Activated T-cell treated with anti-CD3 and anti-CD28 coated beads, Interleukin-2, amount 50 U/mL, for 24 hours (primary cell): ENCODE measurements at regions not wholly inside any gene's neighbourhood (a gene's known extent, or its start where the extent isn't known, plus 50 kb on each side); places are given as distances from the start of the nearest gene placed in this dataset.
A peak's percentile ranks its signal among the peaks of the same experiment; 100 is the strongest.
"Not testable (repeated sequence)": the region's sequence is repeated elsewhere in the genome, so short reads cannot be mapped to it uniquely, and the experiment has no call there.

ENCODE experiments used
- DNase-seq: peaks from one replicate; pipeline ENCODE4 v3.0.0-alpha.2; 2020
- H3K27ac Mint-ChIP-seq: 2 replicates; pipeline ENCODE4 v1.8.0; 2020; ENCODE audit warnings: mild to moderate bottlenecking, mixed read lengths
- H3K27me3 Mint-ChIP-seq: 2 replicates; pipeline ENCODE4 v1.8.0; 2020; ENCODE audit warnings: mixed read lengths
- H3K36me3 Mint-ChIP-seq: 2 replicates; pipeline ENCODE4 v1.8.0; 2020; ENCODE audit warnings: low read depth, mixed read lengths
- H3K4me1 Mint-ChIP-seq: 2 replicates; pipeline ENCODE4 v1.8.0; 2020; ENCODE audit warnings: low read depth, mixed read lengths
- H3K4me3 Mint-ChIP-seq: 2 replicates; pipeline ENCODE4 v1.8.0; 2020; ENCODE audit warnings: mild to moderate bottlenecking, moderate library complexity, mixed read lengths
- H3K9me3 Mint-ChIP-seq: 2 replicates; pipeline ENCODE4 v1.8.0; 2020; ENCODE audit warnings: mixed read lengths

DNA sequence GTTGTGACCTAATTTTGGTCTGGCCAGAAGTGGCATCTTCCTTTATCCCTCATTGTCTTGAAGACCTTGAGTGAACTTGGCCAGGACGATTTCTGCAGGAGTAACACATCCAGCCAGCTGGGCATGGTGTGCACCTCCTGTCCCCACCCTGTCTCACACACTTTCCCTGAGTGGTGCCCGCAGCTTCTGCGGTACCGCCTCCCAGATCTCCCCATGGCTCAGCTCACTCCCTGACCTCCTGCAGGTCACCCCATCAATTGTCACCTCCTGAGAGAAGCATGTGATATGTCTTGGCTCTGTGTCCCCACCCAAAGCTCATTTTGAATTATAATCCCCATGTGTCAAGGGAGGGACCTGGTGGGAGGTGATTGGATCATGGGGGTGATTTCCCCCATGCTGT is 50.2 kb upstream of the TP53I11 start:
- Mint-ChIP-seq H3K27ac (no peak overlapping the region), H3K4me3 (no peak overlapping the region), H3K27me3 (no peaks in the 10 kb centered on the region), H3K4me1 (no peaks in the 10 kb centered on the region), H3K9me3 (no peaks in the 10 kb centered on the region), H3K36me3 (no peaks in the 10 kb centered on the region)
- no peak for DNase-seq

DNA sequence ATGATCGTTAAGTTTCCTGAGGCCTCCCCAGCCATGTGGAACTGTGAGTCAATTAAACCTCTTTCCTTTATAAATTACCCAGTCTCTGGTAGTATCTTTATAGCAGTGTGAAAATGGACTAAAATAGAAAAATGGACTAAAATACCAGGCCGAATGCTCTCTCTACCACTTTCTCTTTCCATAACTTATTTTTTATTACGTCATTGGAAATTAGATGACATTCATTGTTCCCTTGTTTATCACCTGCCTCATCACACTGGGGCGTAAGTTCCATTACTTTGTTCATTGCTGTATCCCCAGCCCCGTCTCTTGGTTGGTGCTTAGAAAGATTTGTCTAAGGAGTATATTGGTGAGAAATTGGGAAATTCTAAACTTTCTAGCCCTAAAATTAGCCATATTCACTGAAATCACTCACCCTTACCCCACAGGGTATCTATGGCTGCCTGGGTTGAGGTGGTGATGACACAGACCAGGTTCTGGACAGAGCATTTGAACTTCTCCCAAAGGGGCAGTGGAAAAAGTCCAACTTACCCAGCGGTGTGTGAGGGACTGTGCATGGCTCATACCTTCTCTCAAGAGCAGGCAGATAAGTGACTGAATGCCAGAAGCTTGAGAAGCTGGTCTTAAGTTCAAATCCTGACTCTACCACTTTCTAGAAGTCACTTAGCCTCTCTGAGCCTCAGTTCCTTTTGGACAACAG is 50.9 kb upstream of the TP53I11 start:
- Mint-ChIP-seq H3K9me3 (no peaks in the 10 kb centered on the region), H3K4me3 (no peak overlapping the region), H3K4me1 (no peaks in the 10 kb centered on the region), H3K27ac (no peak overlapping the region), H3K27me3 (no peaks in the 10 kb centered on the region), H3K36me3 (no peaks in the 10 kb centered on the region)
- no peak for DNase-seq

DNA sequence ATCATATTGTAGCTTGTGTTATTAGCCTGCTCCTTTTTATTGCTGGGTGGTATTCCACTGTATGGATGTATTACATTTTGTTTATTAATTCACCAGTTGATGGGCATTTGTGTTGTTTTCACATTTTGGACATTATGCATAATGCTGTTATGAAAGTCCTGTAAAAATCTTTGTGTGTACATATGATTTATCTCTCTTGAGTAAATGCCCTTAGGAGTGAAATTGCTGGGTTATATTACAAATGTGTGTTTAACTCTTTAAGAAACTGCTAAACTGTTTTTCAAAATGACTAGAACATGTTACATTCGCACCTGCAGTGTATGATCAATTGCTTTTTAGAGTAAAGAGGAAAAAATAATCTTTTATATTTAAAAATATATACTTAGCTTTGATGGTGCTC is 54.4 kb upstream of the TP53I11 start:
- DNase-seq, result no peak
- no peak overlapping the region for H3K4me3 Mint-ChIP-seq
- H3K9me3 Mint-ChIP-seq, result no peaks in the 10 kb centered on the region
- H3K4me1 Mint-ChIP-seq, result no peaks in the 10 kb centered on the region
- no peaks in the 10 kb centered on the region for H3K27me3 Mint-ChIP-seq
- no peaks in the 10 kb centered on the region for H3K36me3 Mint-ChIP-seq
- H3K27ac Mint-ChIP-seq, result no peak overlapping the region

DNA sequence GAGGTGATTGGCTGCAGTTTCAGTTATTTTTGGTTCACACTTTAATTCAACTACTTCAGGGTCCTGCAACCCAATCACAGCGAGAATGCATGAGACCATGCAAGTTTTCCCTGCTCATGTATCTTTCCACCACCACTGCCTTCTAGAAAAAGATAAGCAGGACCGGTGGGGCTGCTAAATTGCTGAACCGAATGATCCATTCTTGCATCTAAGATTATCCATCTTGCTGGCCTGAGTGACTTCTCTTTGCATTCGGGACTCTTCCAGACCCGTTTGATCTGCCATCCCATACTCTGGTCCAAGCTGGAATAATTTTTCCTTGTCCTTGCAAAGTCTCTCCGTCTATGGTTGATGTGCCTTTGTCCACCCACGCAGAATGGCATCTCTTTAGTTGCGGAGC is 56.3 kb upstream of the TP53I11 start:
- Mint-ChIP-seq H3K4me3 (no peak overlapping the region), H3K4me1 (no peaks in the 10 kb centered on the region), H3K9me3 (no peaks in the 10 kb centered on the region)

DNA sequence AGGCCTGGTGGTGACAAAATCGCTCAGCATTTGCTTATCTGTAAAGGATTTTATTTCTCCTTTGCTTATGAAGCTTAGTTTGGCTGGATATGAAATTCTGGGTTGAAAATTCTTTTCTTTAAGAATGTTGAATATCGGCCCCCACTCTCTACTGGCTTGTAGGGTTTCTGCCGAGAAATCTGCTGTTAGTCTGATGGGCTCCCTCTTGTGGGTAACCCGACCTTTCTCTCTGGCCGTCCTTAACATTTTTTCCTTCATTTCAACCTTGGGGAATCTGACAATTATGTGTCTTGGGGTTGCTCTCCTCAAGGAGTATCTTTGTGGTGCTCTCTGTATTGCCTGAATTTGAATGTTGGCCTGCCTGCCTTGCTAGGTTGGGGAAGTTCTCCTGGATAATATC is 65.3 kb upstream of the TP53I11 start:
- not testable (repeated sequence) for H3K9me3 Mint-ChIP-seq, DNase-seq, H3K36me3 Mint-ChIP-seq, H3K27me3 Mint-ChIP-seq, H3K27ac Mint-ChIP-seq, H3K4me3 Mint-ChIP-seq
- H3K4me1 Mint-ChIP-seq, result peaks cover 15% of the 10 kb centered on the region

More for the DNA sequence above, 56.3 kb upstream of the TP53I11 start:
- H3K27me3 Mint-ChIP-seq, result no peaks in the 10 kb centered on the region
- DNase-seq, result no peak
- H3K27ac Mint-ChIP-seq, result no peak overlapping the region
- no peaks in the 10 kb centered on the region for H3K36me3 Mint-ChIP-seq

DNA sequence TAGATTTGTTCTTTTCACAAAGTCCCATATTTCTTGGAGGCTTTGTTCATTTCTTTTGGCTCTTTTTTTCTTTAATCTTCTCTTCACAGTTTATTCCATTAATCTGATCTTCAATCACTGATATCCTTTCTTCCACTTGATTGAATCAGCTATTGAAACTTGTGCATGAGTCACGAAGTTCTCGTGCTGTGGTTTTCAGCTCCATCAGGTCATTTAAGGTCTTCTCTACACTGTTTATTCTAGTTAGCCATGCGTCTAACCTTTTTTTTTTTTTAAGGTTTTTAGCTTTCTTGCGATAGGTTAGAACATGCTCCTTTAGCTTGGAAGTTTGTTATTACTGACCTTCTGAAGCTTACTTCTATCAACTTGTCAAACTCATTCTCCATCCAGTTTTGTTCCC is 65.8 kb upstream of the TP53I11 start:
- not testable (repeated sequence) for H3K27ac Mint-ChIP-seq, DNase-seq, H3K36me3 Mint-ChIP-seq, H3K27me3 Mint-ChIP-seq, H3K4me3 Mint-ChIP-seq, H3K9me3 Mint-ChIP-seq
- H3K4me1 Mint-ChIP-seq, result peaks cover 15% of the 10 kb centered on the region

DNA sequence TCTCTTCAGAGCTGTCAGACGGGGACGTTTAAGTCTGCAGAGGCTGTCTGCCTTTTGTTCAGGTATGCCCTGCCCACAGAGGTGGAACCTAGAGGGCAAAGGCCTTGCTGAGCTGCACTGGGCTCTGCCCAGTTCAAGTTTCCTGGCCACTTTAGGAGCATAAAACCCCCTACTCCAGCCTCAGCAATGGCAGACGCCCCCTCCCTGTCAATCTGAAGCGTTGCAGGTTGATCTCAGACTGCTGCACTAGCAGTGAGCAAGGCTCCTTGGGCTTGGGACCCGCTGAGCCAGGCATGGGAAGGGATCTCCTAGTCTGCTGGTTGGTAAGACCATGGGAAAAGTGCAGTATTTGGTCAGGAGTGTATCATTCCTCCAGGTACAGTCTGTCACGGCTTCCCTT is 66.6 kb upstream of the TP53I11 start:
- Mint-ChIP-seq H3K9me3 (peaks cover 8% of the 10 kb centered on the region), H3K27ac (no peak overlapping the region), H3K4me1 (peaks cover 14% of the 10 kb centered on the region), H3K27me3 (peaks cover 5% of the 10 kb centered on the region), H3K36me3 (no peaks in the 10 kb centered on the region), H3K4me3 (no peak overlapping the region)
- DNase-seq, result no peak

DNA sequence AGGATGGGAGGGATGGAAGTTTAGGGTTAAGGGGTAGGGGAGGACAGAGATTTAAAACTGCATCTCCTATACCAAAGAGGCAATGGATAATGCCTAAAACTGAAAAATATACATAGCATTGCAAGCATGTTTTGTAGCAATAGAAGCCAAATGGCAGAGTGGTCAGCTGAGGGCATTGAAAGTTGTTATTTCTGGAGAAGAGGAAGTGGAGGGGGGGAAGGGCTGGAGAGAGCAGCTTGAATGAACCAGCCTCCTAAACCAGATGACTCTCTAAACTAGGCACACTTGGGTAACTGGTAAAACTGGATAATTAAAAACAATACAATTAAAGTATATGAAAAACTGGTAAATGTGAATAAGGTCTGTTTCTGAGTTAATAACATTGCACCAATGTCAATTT is 70.3 kb upstream of the TP53I11 start:
- no peaks in the 10 kb centered on the region for H3K36me3 Mint-ChIP-seq
- no peak overlapping the region for H3K4me3 Mint-ChIP-seq
- DNase-seq, result no peak
- no peaks in the 10 kb centered on the region for H3K9me3 Mint-ChIP-seq
- H3K27me3 Mint-ChIP-seq, result no peaks in the 10 kb centered on the region
- H3K27ac Mint-ChIP-seq, result no peak overlapping the region
- H3K4me1 Mint-ChIP-seq, result peaks cover 13% of the 10 kb centered on the region

DNA sequence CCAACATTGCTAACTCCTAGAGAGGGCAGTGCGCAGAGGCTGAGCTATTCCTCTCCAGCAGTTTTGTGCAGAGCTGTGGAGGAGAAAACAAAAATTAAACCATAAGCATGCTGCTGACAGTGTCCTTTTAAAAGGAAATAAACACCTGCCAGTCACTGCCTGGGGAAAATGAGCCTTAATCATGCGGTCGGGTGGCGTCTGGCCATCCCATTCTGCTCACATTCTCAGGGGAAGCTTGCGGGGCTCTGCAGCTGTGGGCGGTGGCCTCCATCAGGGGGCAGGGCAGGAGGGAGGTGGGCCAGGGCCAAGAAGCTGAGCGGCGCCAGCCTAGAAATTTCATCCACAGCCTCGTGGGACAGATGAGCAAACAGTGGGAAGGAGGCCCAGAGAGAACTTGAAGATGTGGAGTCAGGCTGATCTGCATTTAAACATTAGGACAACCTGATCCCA is 71.0 kb upstream of the TP53I11 start:
- Mint-ChIP-seq H3K4me1 (peaks cover 15% of the 10 kb centered on the region), H3K36me3 (no peaks in the 10 kb centered on the region), H3K4me3 (no peak overlapping the region), H3K27ac (no peak overlapping the region), H3K9me3 (no peaks in the 10 kb centered on the region), H3K27me3 (no peaks in the 10 kb centered on the region)
- DNase-seq, result no peak

DNA sequence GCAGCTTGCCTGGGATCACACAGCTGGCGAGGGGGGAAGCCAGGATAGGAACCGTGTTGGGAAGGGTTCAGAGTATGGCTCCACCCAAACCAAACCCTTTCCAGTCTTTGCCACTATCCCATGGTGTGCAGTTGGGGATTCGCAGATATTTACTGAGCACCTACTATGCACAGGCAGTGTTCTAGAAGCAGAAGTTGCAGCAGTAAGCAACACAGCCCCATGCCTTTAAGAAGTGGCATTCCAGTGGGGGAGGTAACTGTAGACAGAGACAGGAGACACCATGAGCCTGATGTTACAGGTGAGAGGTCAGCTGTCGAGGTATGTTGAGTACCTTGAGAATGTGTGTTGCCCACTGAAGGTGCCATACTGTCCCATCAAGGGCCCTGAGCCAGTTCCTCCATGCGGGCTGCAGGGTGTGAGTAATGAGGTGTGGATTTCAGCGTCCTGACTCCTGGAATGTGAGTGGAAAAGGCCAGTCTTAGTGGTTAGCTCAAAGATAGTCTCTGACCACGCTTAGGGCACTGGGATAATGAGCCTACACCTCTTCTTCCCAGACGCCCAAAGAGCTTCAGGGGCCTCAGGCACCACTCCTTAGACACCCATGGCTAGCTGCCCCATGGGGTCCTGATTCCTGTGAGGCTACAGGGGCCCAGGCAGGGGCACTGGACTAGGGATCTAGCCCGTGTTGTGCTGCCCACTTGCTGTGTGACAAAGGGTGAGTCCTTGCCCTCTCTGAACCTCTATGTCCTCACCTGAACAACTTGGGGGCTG is 71.8 kb upstream of the TP53I11 start:
- Mint-ChIP-seq H3K4me3 (no peak overlapping the region), H3K9me3 (no peaks in the 10 kb centered on the region), H3K27me3 (no peaks in the 10 kb centered on the region), H3K4me1 (peaks cover 14% of the 10 kb centered on the region), H3K36me3 (no peaks in the 10 kb centered on the region), H3K27ac (no peak overlapping the region)
- no peak for DNase-seq

DNA sequence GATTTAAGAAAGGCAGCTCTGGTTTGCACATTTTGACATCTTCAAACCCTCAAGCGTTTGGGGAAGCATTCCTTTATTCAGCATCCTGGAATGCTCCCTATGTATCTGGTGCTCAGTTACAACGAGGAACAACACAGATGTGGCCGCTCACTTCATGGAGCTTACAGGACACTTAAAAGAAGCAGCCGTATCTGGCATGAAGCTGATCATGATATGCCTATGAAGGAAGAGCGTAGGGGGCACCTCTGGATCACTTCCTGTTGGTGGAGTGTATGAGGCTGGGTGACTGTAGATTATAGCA is 72.3 kb upstream of the TP53I11 start:
- H3K9me3 Mint-ChIP-seq, result no peaks in the 10 kb centered on the region
- no peak overlapping the region for H3K27ac Mint-ChIP-seq
- H3K4me3 Mint-ChIP-seq, result no peak overlapping the region
- H3K4me1 Mint-ChIP-seq, result peaks cover 14% of the 10 kb centered on the region
- DNase-seq, result no peak
- no peaks in the 10 kb centered on the region for H3K36me3 Mint-ChIP-seq
- H3K27me3 Mint-ChIP-seq, result no peaks in the 10 kb centered on the region

DNA sequence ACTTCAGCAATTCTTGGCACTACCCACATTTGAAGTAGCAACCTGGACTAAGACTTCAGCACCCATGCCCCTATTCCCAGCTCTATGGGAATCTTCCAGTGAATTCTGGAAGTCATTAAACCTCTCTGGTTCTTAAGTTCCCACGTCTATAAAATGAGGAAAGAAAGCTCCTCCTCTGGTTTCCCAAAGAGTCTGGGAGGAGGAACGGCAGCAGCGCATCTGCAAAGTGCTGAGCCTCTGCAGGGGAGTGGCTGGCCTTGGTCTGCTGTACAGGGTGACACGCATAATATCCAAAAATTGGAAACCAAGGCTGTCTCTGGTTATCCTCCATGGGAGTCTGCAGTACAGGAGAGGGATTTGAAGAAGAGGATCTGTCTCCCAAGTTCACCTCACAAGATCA is 73.6 kb upstream of the TP53I11 start:
- Mint-ChIP-seq H3K27ac (no peak overlapping the region), H3K9me3 (no peaks in the 10 kb centered on the region), H3K36me3 (no peaks in the 10 kb centered on the region), H3K4me3 (no peak overlapping the region), H3K27me3 (no peaks in the 10 kb centered on the region), H3K4me1 (peaks cover 14% of the 10 kb centered on the region)
- DNase-seq, result no peak

DNA sequence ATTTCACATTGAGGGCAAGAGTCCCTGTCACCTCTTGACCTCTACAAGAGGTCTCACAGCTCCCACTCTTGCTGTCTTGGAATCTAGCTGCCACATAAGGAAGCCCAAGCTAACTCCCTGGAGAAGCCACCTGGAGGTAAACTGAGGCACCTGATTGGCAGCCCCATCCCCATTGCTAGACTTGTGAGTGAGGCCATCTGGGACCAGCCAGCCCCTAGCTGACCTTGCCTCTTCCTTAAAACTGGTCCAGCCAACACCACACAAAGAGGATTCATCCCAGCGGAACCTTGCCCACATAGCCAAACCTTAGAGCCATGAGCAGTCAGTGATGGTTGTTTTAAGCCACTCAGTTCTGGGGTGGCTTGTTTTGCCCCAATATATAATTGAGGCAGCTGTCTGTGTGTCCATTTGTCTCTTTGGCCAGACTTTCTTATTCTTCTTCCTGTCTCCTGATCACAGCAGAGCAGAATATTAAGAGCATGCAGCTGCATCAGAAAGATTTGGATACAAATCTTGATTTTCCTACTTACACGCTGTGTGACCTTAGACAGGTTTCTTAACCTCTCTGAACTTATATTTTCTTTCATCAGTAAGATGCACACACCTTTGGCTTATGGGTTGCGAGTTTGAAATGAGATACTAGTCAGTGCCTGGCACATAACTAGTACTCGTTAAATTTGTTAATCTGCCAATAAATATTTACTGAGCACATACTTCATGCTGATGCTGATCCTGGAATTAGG is 74.3 kb upstream of the TP53I11 start:
- Mint-ChIP-seq H3K27ac (peak overlapping the region; percentile 0), H3K9me3 (no peaks in the 10 kb centered on the region), H3K27me3 (no peaks in the 10 kb centered on the region), H3K36me3 (no peaks in the 10 kb centered on the region), H3K4me1 (peaks cover 14% of the 10 kb centered on the region), H3K4me3 (no peak overlapping the region)
- no peak for DNase-seq

DNA sequence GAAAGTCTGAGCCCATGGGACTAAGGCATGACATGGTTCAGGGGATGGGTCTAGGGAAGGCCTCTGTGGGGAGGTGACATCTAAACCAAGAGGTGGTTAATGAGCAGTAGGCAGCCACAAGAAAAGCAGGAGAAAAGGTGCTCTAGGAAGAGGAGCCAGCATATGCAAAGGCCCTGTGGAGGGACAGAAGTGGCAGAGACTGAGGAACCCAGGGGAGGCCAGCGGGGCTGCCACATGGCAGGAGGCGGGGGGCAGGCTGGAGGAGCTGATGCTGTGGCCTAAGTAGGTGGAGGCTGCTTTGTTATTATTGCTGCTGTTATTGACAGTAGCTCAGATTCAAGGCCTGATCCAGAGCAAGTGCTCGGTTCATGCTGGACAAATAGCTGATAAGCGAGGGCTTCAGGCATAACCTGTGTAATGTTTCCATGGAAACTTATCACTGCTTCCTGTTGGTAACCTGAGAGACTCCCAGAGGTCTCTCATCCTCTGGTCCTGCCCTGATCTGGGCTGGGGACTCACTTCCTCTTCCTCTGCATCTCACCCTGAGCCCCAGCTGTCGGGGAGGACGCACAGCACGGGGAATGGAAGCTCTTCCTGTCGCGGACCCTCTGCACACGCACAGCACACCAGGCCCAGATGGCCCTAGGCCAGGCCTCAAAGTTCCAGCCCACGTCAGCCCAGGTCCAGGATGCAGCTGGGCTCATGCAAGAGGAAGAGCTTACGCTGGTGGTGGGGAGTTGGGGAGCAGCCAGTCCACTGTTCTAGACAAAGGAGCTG is 75.2 kb upstream of the TP53I11 start:
- no peaks in the 10 kb centered on the region for H3K36me3 Mint-ChIP-seq
- peaks cover 14% of the 10 kb centered on the region for H3K4me1 Mint-ChIP-seq
- H3K9me3 Mint-ChIP-seq, result no peaks in the 10 kb centered on the region
- peak overlapping the region; percentile 51 for H3K27ac Mint-ChIP-seq
- H3K4me3 Mint-ChIP-seq, result no peak overlapping the region
- no peaks in the 10 kb centered on the region for H3K27me3 Mint-ChIP-seq
- no peak for DNase-seq
